Naive thymus-derived CD4-positive, alpha-beta T cell (primary cell): ENCODE measurements at regions not wholly inside any gene's neighbourhood (a gene's known extent, or its start where the extent isn't known, plus 50 kb on each side); places are given as distances from the start of the nearest gene placed in this dataset.
"Not testable (repeated sequence)": the region's sequence is repeated elsewhere in the genome, so short reads cannot be mapped to it uniquely, and the experiment has no call there.

ENCODE experiments used
- ATAC-seq: fragments of 150-1000 bp; cut with Tn5 transposase; 2 replicates; pipeline ENCODE4 v1.10.0; 2021; ENCODE audit warnings: mild to moderate bottlenecking, moderate library complexity
- CTCF ChIA-PET: fragments of 350-600 bp; sonication (Branson Sonifier 250); formaldehyde crosslinking; loops from one replicate; lab custom pipeline; 2021; ENCODE audit warnings: antibody characterized with exemption; lab: Charles Lee
- POLR2A ChIA-PET: fragments of 350-600 bp; sonication (Branson Sonifier 250); formaldehyde crosslinking; loops from one replicate; lab custom pipeline; 2021; ENCODE audit warnings: antibody characterized with exemption, inconsistent platforms; lab: Charles Lee
- DNase-seq, 9 donors: peaks; one replicate each; pipeline versions ENCODE4 v3.0.0 to v3.0.0-alpha.2; 2020 to 2022; ENCODE audit warnings: mixed read lengths in 1 of 9
- H3K27ac ChIP-seq: one replicate; pipeline ENCODE4 v1.7.0; 2013; ENCODE audit warnings: mild to moderate bottlenecking, low read depth, low read length, moderate library complexity
- H3K27me3 ChIP-seq, 2 donors: one replicate each; pipeline ENCODE4 v1.7.0; 2013; ENCODE audit warnings: low read length in 2 of 2, mild to moderate bottlenecking in 2 of 2, moderate library complexity in 2 of 2; ENCODE audit not compliant: control insufficient read depth in 2 of 2, insufficient read depth in 2 of 2
- H3K36me3 ChIP-seq, 3 experiments: 1 replicate in 2 of 3; 2 replicates in 1 of 3; pipeline ENCODE4 v1.7.0; 2013; ENCODE audit warnings: low read length in 3 of 3, mild to moderate bottlenecking in 3 of 3, moderate library complexity in 1 of 3; ENCODE audit not compliant: insufficient read depth in 3 of 3, control insufficient read depth in 2 of 3
- H3K4me1 ChIP-seq, 2 donors: one replicate each; pipeline ENCODE4 v1.7.0; 2013; ENCODE audit warnings: low read length in 2 of 2, mild to moderate bottlenecking in 2 of 2, moderate library complexity in 1 of 2; ENCODE audit not compliant: control insufficient read depth in 2 of 2, insufficient read depth in 2 of 2
- H3K4me3 ChIP-seq: 2 replicates; pipeline ENCODE4 v1.7.0; 2013; ENCODE audit warnings: mild to moderate bottlenecking, low read length
- H3K9me3 ChIP-seq, 3 experiments: 1 replicate in 2 of 3; 2 replicates in 1 of 3; pipeline ENCODE4 v1.7.0; 2013; ENCODE audit warnings: low read length in 3 of 3; ENCODE audit not compliant: control insufficient read depth in 2 of 3
- H3K27ac Mint-ChIP-seq, 9 donors: one replicate each; pipeline ENCODE4 v1.8.0; 2020 to 2022; ENCODE audit warnings: mixed read lengths in 9 of 9, mild to moderate bottlenecking in 8 of 9, moderate library complexity in 5 of 9, inconsistent platforms in 2 of 9
- H3K27me3 Mint-ChIP-seq, 5 donors: one replicate each; pipeline ENCODE4 v1.8.0; 2021 to 2022; ENCODE audit warnings: mixed read lengths in 5 of 5, mild to moderate bottlenecking in 1 of 5
- H3K36me3 Mint-ChIP-seq, 5 donors: one replicate each; pipeline ENCODE4 v1.8.0; 2020 to 2022; ENCODE audit warnings: mixed read lengths in 5 of 5, mild to moderate bottlenecking in 3 of 5, inconsistent platforms in 1 of 5
- H3K4me1 Mint-ChIP-seq, 7 donors: one replicate each; pipeline ENCODE4 v1.8.0; 2020 to 2022; ENCODE audit warnings: mixed read lengths in 7 of 7, mild to moderate bottlenecking in 3 of 7, inconsistent platforms in 1 of 7
- H3K4me3 Mint-ChIP-seq, 10 donors: one replicate each; pipeline ENCODE4 v1.8.0; 2020 to 2022; ENCODE audit warnings: mild to moderate bottlenecking in 10 of 10, mixed read lengths in 10 of 10, moderate library complexity in 6 of 10, inconsistent platforms in 2 of 10
- H3K9me3 Mint-ChIP-seq, 11 donors: one replicate each; pipeline ENCODE4 v1.8.0; 2020 to 2022; ENCODE audit warnings: mixed read lengths in 11 of 11, mild to moderate bottlenecking in 4 of 11, inconsistent platforms in 1 of 11, moderate library complexity in 1 of 11
- intact Hi-C, 2 donors: fragments of 100-400 bp; cut with micrococcal nuclease; formaldehyde crosslinking; loops; one replicate each; pipeline ENCODE4 v1.15.1; 2023

DNA sequence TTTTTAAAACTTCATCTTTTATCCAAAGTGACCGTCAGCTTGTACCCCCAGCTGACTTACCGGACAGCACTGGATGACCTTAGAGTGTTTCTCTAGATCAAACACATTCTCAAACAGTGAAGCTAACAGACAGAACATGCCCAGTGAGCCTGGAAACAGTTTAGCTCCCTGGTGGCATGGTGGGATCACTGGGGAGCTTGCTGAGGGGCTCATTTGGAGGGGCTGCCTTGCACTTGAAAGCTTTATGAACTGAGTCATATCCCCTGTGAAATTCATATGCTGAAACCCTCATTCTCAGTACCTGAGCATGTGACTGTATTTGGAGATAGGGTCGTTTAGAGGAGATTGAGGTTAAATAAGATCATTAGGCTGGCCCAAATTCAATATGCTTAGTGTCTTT lies 2913.2 kb downstream of the RPIA start:
- H3K36me3 Mint-ChIP-seq, H3K4me1 ChIP-seq, intact Hi-C loops, H3K4me3 Mint-ChIP-seq, H3K36me3 ChIP-seq, CTCF ChIA-PET, H3K4me3 ChIP-seq, H3K9me3 Mint-ChIP-seq, DNase-seq, H3K27me3 Mint-ChIP-seq, POLR2A ChIA-PET, ATAC-seq, H3K4me1 Mint-ChIP-seq, H3K9me3 ChIP-seq, H3K27ac ChIP-seq, H3K27me3 ChIP-seq, H3K27ac Mint-ChIP-seq: not testable (repeated sequence)

DNA sequence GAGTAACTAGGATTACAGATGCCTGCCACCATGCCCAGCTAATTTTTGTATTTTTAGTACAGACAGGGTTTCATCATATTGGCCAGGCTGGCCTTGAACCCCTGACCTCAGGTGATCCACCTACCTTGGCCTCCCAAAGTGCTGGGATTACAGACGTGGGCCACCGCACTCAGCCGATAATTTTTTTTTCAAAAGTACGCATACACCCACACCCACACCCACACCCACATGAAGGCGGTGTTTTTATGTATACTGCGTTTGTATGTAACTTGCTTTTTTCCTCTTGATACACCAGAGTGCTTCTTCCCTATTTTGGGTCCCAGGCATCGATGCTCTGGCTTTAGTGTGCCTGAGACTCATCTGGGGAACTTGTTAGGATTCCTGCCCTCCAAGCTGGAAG lies 2932.3 kb downstream of the RPIA start:
- H3K27me3 Mint-ChIP-seq, CTCF ChIA-PET, H3K27me3 ChIP-seq, H3K4me1 Mint-ChIP-seq, ATAC-seq, H3K4me1 ChIP-seq, H3K27ac Mint-ChIP-seq, H3K9me3 ChIP-seq, H3K9me3 Mint-ChIP-seq, H3K36me3 Mint-ChIP-seq, DNase-seq, H3K4me3 ChIP-seq, H3K36me3 ChIP-seq, H3K27ac ChIP-seq, intact Hi-C loops, POLR2A ChIA-PET, H3K4me3 Mint-ChIP-seq: not testable (repeated sequence)

DNA sequence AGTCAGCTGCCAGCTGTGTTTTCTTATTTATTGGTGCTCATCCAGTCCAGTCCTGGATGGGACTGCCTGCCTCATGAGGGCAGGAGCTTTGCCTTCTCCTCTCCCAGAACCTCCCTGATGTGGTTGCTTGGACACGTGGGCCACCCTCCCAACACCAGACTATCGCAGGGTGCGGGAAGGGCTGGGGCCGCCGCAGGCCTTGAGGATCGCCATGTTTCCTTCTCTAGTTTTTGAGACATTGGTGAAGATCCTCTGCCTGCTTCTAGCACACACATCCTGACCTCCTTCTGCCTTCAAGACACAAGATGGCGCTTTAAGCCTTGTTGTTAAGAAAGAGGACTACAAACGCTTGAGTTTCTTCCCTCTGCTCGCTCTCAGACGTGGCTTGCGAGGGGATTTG lies 2937.0 kb downstream of the RPIA start:
- H3K27me3 ChIP-seq, H3K27ac ChIP-seq, H3K9me3 Mint-ChIP-seq, H3K4me3 Mint-ChIP-seq, H3K4me1 ChIP-seq, intact Hi-C loops, POLR2A ChIA-PET, H3K27ac Mint-ChIP-seq, H3K27me3 Mint-ChIP-seq, ATAC-seq, CTCF ChIA-PET, H3K4me1 Mint-ChIP-seq, H3K36me3 Mint-ChIP-seq, H3K9me3 ChIP-seq, H3K4me3 ChIP-seq, DNase-seq, H3K36me3 ChIP-seq: not testable (repeated sequence)

DNA sequence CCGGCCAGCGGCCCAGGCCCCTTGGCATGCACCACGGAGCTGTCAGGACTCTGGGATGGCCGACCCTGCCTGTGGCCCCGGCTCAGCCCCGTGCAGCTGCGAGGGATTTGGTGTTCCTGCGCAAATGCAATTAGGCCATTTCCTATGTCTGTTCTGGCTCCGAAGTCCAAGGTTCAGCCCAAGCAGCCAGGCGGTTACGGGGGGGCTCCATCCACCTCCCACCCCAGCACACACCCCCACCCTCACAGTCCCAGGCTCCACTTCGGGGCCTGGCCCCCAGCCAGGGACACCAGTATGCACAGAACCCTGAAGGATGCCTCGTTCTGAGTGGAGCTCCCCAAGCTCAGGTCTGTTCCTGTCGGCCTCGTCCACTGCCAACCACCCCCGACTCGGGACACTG lies 2965.7 kb downstream of the RPIA start:
- DNase-seq, CTCF ChIA-PET, POLR2A ChIA-PET, H3K36me3 ChIP-seq, intact Hi-C loops, H3K27me3 Mint-ChIP-seq, H3K27me3 ChIP-seq, H3K27ac Mint-ChIP-seq, H3K4me3 Mint-ChIP-seq, H3K4me1 Mint-ChIP-seq, H3K4me1 ChIP-seq, H3K27ac ChIP-seq, H3K9me3 Mint-ChIP-seq, ATAC-seq, H3K9me3 ChIP-seq, H3K4me3 ChIP-seq, H3K36me3 Mint-ChIP-seq: not testable (repeated sequence)

DNA sequence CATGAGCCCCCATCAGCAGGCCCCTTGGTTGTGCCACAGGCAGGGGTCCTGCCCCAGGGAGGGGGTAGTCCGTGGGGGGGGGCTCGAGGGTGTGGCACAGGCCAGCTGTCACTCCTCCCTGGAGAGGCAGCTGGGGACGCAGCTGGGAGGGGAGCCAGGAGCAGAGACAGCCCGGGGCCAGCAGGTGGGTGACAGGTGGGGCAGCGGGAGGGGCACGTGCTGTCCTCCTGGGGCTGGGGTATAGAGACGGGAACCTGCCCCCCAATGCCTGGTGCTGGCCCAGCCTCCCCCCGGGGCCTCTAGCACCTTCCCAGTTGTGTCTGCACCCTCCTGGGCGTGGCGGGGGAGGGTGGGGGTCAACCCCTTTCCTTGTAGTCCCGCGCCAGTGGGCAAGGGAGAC lies 2966.9 kb downstream of the RPIA start:
- H3K27ac Mint-ChIP-seq, H3K27me3 ChIP-seq, H3K4me1 Mint-ChIP-seq, DNase-seq, H3K9me3 ChIP-seq, H3K27me3 Mint-ChIP-seq, ATAC-seq, H3K4me1 ChIP-seq, H3K4me3 Mint-ChIP-seq, H3K27ac ChIP-seq, POLR2A ChIA-PET, H3K4me3 ChIP-seq, H3K36me3 Mint-ChIP-seq, H3K36me3 ChIP-seq, H3K9me3 Mint-ChIP-seq, CTCF ChIA-PET, intact Hi-C loops: not testable (repeated sequence)

DNA sequence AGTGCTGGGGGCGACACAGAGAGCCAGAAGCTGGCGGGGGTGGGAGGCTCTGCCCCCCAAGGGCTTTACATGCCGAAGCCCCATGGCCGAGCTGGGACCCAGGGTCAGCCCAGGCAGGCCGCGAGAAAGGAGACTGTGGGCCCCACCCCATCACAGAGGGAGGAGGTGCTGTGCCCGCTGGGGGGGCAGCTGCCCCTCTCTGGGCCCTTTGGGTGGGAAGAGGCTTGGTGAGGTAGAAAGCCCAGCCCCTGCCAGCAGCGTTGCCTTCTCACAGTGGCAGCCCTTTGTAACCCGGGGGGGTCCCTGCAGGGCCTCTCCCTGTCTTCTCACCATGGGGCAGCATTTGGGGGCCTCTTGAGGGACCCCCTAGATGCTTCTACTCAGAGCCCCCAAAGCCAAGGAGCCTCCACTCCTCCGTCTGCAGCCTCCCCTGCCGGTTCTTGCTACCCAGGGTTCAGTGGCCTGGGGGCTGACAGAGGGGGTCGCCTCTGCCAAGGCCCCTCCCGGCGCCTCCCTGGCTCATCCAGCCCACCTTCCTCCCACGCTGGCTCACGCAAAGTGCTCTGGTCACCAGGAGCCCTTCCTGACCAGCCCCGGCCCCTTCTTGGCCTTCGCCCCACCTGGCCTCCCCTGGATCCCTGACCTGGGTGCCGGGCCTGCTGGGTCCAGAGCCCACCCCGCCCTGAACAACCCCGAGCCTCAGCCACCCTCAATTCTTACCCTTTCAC lies 2967.9 kb downstream of the RPIA start:
- H3K9me3 Mint-ChIP-seq, H3K36me3 ChIP-seq, ATAC-seq, POLR2A ChIA-PET, H3K27ac ChIP-seq, H3K36me3 Mint-ChIP-seq, H3K27me3 Mint-ChIP-seq, intact Hi-C loops, H3K4me3 Mint-ChIP-seq, H3K4me1 ChIP-seq, CTCF ChIA-PET, H3K27ac Mint-ChIP-seq, H3K27me3 ChIP-seq, H3K9me3 ChIP-seq, H3K4me3 ChIP-seq, DNase-seq, H3K4me1 Mint-ChIP-seq: not testable (repeated sequence)

DNA sequence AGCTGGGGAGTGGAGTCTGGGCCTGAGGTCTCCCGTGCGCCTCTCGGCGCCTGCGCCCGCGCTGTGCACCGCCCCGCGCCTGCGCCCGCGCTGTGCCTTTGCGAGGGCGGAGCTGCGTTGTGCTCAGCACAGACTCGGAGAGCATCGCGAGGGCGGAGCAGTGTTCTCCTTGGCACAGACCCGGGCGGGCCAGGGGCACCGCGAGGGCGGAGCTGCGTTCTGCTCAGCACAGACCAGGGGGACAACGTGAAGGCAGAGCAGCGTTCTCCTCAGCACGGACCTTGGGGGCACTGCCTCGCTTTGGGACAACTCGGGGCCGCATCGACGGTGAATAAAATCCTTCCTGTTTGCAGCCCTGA lies 2968.4 kb downstream of the RPIA start:
- H3K36me3 Mint-ChIP-seq, H3K27ac ChIP-seq, H3K27me3 Mint-ChIP-seq, H3K4me3 ChIP-seq, H3K36me3 ChIP-seq, H3K4me1 Mint-ChIP-seq, H3K9me3 ChIP-seq, H3K9me3 Mint-ChIP-seq, CTCF ChIA-PET, intact Hi-C loops, H3K27ac Mint-ChIP-seq, POLR2A ChIA-PET, H3K27me3 ChIP-seq, H3K4me1 ChIP-seq, DNase-seq: not testable (repeated sequence)
- peak overlapping the region in 2 of 10 donors; percentile 23 to 77 for H3K4me3 Mint-ChIP-seq
- ATAC-seq, result peak; percentile 76
